Stimulated activated CD8-positive, alpha-beta memory T cell treated with anti-CD3 and anti-CD28 coated beads, Interleukin-2, amount 100 ng/mL, for 1 hour (primary cell): ENCODE measurements at regions not wholly inside any gene's neighbourhood (a gene's known extent, or its start where the extent isn't known, plus 50 kb on each side); places are given as distances from the start of the nearest gene placed in this dataset.
"Not testable (repeated sequence)": the region's sequence is repeated elsewhere in the genome, so short reads cannot be mapped to it uniquely, and the experiment has no call there.

Source experiments
- DNase-seq, 2 donors: peaks; one replicate each; pipeline ENCODE4 v3.0.0-alpha.2; 2020; ENCODE audit warnings: low read depth in 2 of 2

DNA sequence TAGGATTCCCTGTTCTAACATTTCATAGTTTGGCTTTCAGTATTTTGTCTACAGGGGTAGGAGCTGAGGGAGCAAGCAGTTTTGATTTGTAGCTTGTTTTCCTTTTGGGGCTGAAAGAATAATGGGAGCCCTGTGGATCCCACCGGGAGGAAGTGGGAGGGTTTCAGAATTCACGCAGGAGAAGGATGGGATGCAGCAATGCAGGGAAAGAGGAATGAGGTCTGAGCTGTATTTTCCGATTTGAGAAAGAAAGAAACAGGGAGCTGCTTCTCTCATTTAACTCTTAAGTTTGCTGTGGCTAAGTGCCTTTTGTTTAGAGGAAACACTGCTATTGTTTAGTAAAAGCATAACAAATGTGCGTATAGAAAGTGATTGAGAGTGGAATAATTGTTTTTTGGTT lies 141.0 kb downstream of the ADCYAP1 start:
- no peak for DNase-seq

DNA sequence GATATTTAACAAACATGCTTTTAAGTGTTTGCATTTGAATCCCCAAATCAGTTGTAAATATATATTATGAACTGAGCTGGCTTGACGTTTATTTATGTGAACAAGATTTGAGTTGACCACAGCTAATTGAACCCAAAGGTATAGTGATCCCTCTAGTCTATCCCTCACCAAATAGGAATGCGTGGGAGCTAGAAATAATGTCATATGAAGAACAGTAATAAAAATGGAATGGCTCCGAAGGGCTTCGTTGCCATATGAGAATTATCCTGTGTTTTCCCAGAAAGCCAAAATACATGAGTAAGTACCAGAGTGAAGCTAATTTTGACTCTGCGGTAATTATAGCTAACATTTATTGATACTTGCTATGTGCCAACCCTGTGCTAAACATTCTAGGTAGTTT lies 142.7 kb downstream of the ADCYAP1 start:
- no peak for DNase-seq

DNA sequence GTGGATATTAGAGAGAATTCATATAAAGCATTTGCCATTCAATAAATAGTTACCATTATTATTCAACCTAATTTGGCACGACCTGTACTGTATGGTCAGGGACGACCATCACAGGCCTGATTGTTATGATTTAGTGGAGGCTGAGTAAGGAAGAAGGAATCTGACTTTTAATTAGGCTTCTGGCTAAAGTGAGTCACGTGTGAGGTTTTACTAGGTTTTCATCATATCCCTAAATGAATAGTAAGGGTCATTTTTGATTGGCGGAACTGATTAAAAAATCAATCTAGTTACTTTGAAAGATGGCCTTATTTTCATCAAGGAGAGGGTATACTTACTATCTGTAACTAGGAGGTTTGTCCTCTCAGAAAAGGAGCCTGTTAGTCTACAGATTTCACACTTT lies 143.4 kb downstream of the ADCYAP1 start:
- no peak for DNase-seq

DNA sequence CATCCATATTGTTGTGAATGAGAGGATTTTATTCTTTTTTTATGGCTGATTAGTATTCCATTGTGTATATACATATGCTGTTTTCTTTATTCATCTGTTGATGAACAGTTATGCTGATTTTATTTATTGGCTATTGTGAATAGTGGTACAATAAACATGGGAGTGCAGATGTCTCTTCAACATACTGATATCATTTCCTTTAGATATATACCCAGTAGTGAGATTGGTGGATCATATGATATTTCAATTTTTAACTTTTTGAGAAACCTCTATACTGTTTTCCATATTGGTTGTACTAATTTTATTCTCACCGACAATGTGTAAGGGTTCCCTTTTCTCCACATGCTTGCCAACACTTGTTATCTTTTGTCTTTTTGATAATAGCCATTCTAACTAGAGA lies 144.5 kb downstream of the ADCYAP1 start:
- no peak for DNase-seq

DNA sequence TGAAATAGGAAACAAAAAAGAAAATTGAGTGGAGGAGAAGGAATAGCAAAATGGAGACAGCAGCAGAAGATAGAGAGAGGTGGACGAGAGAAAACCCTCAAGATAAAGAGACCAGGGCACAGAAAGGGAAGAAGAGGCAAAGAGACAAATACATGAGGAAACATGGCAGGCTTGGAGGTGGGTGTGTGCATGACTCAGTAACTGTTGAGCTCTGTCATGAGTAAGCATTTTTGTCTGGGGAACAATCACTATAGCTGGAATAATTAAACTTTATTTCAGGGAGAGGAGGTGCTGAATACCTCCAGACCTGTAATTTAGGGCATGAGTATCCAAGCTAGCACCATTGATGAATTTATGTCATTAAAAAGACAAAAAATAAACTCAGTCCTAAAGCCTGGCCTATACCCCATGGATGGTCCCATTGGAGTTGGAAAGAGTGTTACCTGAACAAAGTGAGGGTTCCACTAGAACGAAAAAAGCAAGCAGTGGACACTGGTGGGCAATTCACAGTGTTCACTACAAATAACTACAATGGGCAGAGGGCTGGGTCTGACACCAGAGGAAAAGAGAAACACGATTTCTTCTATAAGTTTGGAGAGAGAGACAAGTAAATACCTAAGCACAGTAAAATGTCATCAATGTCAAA lies 145.5 kb downstream of the ADCYAP1 start:
- no peak for DNase-seq

DNA sequence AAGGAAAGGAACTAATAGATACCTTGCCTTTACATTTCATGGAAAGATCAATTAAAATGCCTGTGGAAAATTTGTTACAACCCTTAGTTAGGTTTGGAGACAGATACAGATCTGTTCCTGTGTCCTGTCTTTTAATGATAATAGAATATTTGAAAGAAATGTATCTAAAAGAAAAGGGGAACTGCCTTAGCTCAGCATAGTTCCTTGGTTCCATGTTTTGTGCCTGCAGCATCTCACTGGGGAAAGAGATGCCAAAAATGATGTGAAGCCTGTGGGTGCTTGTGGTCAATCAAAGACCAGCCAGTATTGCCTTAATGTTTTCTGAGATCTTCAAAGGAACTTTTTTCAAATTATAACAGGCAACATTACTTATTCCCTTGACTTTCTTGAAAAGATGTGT lies 147.6 kb downstream of the ADCYAP1 start:
- DNase-seq: no peak

DNA sequence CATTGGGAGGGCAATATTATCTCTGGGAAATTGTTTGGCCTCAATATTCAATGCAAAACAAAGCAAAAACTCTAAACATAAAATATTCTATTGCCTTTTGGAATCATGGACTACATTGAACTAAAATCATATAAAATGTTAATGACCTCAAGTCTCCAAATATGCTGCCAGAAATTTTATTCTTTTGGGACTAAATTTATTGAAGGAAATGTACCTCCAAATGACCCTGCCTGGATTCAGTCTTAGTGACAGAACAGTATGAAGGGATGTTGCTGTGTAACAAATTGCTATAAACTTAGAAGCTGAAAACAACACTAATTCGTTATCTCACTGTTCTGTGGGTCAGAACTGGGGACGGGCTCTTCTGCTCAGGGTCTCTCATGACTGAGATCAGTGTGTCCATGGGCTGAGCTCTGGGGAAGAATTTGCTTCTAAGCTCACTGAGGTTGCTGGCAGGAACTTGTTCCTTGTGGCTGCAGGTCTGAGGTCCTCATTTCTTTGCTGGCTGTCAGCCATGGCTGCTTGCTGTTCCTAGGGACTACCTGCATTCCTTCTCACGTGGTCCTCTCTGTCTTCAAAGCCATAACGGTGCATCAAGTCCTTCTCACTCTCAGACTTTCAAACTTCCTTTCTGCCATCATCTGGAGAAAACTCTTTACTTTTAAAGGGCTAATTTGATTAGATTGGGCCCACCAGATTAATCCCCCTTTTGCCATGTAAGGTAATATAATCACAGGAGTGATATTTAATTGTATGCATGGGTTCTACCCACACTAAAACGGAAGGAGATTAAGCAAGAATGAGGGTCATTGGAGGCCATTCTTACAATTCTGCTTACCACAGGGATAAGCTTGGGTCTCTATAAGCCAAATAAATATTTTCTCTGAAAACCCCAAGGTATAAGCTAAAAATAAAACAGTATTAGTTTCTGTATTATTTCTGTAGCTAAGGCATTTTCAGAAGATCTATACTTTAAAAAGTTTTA lies 149.0 kb downstream of the ADCYAP1 start:
- DNase-seq: no peak

DNA sequence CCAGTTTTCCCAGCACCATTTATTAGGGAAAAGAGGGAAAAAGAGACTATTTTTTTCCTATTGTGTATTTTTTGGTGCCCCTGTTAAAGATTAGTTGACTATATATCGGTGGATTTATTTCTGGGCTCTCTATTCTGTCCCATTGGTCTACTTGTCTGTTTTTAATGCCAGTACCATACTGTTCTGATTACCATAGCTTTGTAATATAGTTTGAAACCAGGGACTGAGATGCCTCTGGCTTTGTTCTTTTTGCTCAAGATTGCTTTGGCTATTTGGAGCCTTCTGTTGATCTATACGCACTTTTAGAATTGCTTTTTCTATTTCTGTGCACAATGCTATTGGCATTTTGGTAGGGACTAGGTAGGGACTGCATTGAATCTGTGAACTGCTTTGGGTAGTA lies 151.7 kb downstream of the ADCYAP1 start:
- DNase-seq: no peak

DNA sequence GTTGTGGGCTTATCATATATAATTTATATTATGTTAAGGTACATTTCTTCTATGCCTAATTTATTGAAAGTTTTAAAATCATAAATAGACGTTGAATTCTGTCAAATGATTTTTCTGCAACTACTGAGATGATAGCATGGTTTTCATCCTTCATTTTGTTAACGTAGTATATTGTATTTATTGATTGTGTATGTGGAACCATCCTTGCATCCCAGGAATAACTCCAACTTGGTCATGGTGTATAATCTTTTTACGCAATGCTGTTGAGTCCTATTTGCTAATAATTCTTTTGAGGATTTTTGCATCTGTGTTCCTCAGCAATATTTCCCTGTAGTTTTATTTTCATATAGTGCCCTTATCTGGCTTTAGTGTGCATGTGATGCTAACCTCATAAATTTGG lies 152.7 kb downstream of the ADCYAP1 start:
- no peak for DNase-seq

DNA sequence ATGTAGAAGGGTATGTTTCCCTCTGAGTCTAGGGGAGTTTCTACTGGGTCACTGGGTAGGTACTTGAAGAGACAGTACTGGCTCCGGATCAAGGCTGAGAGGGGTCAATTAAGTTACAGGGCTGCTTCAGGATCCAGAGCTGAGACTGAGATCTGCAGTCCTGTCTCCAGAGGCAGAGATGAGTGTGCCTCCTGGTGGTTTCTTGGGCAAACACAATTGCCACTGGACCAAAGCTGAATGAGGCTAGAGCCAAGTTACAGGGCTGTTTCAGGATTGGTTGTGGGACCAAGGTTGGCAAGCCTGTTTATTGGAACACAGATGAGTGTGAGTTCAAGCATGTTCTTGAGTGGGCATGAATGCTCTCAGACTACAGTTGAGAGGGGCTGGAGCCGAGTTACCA lies 157.9 kb downstream of the ADCYAP1 start:
- DNase-seq: no peak

DNA sequence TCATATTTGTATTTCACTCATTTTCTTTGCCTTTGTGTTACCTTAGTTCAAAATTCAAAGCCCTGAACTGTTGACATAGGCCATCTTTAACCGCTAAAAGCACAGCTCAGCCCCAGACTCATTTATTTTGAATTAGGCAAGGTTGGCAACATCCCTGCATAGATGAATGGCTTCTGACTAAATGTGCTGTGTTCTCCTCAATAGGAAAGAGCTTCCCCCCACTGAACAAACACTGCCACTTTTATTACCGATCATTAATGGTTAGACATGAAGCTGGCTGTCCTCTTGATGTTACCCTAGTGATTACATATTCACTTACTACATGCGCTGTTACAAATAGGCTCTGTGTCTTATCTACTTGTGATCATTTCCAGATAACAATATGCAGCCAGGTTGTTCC lies 170.7 kb downstream of the ADCYAP1 start:
- no peak for DNase-seq

DNA sequence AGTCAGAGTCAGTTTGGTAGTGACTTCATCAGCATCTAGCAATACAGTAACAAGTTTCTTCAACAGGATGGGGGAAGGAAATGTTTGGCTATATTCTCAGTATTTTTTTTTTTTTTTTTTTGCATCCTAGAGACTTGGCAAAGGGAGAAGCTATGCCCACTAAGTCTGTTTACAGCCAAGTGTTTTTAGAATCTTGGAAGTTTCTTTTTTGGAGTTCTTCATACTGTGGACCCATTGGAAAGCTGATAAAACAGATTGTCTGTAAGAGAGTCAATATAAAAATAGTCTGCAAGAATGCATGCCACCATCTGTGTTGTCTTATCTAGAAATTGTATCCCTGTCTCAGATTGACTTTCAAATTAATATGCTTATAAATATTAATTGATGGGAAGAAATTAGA lies 171.2 kb downstream of the ADCYAP1 start:
- no peak for DNase-seq

DNA sequence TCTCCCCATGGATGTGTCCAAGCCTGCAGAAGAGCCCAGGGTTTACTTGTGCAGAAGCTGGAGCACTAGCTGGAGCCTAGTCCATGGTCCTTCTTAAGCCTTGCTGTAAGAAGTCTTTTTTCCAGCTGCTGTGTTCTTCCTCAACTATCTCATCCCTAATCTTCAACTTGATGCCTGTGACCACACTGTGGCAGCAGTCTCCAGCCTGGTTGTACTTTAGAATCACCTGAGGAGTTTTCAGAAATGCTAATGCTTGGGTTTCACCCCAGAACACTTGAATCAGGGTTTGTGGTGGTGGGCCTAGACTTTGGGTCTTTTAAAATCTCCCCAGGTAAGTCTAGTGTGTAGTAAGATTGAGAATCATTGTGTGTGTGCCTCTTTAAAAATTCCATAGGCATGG lies 173.6 kb downstream of the ADCYAP1 start:
- DNase-seq: no peak

DNA sequence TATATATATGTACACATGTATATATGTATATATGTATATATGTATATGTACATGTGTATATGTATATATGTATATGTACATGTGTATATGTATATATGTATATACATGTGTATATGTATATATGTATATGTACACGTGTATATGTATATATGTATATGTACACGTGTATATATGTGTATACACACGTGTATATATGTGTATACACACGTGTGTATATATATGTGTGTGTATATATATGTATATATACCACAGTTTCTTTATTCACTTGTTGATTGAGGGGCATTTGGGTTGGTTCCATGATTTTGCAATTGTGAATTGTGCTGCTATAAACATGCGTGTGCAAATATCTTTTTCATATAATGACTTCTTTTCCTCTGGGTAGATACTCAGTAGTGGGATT lies 179.0 kb downstream of the ADCYAP1 start:
- DNase-seq: not testable (repeated sequence)

DNA sequence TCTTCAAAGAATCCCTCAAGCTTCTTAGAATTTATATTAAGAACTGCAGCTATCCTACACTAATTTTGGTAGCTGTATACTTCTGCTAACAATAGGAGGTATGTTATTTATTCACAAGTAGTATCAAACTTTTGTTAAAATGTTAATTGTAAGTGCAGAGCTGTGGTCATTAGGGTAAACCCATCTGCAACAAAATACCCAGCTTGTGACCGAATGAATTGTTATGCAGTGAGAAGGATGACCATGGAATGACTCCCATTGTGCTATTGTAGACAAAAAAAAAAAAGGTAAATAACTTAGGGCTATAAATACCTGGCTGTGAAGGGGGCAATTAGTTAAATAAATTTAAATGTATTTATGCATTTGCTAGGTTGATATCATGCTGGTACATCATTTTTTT lies 186.1 kb downstream of the ADCYAP1 start:
- DNase-seq: no peak

DNA sequence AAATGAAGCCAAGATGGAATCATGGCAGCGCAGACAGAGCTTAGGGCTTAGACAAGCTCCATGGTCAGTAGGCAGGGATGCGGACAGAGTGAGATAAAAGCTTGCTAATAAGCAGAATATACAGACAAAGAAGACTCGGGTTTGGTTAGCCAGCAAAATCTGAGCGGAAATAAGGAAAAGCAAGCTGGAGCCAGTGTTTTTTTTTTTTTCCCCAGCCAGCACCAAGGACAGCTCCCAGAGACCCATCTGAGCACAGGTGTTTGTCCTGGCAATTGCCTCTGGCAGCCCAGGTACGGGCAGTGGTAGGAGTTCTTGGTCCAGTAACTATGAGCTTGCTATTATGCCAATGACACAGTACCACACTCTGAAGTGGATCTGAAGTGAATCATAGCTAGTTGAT lies 187.6 kb downstream of the ADCYAP1 start:
- no peak for DNase-seq

DNA sequence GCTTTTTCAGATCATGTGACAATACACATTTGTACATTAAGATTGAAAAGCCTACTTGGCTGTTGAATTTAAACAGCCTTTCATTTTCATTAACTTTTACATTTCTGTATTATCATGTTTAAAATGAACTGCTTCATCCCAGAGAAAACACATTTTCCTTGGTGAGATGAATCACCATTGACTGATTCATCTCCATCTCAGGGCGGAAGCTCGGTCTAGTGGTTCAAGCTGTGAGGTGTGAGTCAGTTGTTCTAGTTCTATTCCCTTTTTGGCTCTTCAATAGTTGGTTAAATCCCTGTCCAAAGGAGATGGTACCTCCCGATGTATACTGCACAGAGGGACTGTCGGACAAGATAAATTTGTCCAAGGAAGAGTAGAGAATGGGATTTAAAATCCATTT lies 189.7 kb downstream of the ADCYAP1 start:
- DNase-seq: no peak

DNA sequence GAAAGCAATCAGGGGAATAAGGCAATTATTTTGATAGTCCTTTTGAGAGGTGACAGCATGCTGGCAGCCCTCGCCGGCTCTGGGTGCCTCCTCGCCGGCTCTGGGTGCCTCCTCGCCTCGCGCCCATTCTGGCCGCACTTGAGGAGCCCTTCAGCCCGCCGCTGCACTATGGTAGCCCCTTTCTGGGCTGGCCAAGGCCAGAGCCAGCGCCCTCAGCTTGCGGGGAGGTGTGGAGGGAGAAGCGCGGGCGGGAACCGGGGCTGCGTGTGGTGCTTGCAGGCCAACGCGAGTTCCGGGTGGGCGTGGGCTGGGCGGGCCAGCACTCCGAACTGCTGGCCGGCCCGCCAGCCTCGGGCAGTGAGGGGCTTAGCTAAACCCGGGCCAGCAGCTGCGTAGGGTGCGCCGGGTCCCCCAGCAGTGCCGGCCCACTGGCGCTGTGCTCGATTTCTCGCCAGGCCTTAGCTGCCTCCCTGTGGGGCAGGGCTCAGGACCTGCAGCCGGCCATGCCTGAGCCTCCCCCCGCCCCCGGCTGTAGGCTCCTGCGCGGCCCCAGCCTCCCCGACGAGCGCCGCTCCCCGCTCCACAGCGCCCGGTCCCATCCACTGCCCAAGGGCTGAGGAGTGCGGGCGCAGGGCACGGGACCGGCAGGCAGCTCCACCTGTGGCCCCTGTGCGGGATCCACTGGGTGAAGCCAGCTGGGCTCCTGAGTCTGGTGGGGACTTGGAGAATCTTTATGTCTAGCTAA lies 193.5 kb downstream of the ADCYAP1 start:
- DNase-seq: not testable (repeated sequence)

DNA sequence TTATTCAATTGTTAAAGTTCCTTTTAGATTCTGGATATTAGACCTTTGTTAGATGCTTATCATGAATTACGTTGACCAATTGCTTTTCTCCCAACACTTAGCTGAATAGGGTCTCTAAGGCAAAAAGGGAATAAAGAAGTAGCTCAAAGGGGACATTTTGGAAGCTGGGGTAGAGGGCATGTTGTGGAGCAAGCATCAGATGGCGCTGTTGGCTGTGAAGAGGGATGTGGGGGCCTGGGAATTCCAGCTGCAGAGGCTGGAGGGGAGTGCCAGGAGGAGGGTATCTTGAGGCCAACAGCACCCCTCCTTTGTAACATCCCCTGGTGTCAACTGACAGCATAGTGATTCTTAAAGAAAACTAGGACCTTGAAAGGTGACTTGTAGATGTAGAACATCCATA lies 198.2 kb downstream of the ADCYAP1 start:
- no peak for DNase-seq

DNA sequence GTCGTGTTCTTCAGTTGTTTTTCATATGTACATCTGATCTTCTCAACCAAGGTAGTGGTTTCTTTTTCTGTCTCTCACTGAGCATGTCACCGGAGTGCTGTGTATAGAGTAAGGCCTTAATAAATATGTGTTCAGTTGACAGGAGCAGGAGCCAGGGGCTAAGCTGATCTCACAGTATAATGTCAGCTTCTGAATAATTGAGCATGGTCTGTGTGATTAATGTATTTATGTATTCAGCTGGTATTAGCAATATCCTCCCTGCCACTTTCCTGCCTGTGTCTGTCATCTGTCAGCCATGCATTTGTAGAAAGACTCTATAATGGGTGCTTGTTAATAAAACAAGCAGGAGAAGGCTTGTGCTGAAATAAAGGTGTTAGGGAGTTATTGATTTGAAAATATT lies 198.9 kb downstream of the ADCYAP1 start:
- no peak for DNase-seq

DNA sequence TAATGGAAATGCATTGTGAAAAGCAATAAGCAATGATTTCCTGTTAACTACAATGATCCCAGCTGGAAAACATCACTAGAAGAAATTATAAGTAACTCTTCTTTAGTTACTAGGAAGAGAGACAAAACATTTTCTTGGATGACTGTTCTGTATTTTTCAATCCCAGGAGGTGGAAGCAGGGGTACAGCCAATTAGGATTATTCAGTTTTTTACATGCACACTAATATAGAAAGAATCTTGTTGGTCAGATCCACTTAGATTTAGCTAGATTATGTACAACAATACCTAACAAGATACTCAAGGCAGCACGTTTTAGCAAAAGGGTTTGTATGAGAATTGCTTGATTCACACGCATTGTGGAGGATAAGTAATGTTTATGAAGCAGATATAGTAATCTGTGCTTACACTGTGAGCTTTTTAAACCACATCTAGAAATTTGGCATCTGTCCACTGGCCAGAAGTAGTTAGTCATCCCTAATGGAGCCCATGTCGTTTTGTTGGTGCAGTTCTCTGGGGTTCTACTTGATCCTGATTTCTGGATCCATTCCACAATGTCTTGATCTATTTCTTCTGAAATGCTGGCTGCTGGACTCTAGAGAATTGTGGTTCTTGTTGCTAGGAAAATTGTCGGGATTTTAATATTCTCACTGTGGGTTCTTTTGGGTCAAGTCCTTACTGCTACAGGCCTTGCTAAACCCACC lies 199.7 kb downstream of the ADCYAP1 start:
- no peak for DNase-seq

DNA sequence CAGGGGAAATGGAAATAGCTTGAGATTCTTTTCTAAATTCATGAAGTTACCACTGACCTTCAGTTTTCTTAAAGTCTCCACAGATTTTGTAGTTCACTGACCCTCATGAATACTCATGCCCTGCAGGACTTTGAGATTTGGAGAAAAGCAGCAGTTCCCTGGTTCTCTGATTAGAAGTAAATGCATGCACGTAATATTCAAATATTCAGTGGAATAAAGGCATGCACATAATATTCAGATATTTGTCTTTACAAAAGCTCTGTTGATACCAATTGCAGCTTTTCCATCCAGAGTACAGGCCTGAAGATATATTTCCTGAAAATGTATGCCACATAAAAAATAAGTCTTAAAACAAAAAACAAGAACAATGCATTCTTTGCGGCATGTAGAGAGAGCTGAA lies 219.8 kb downstream of the ADCYAP1 start:
- DNase-seq: no peak
